ENCODE measurements at regions not wholly inside any gene's neighbourhood (a gene's known extent, or its start where the extent isn't known, plus 50 kb on each side); places are given as distances from the start of the nearest gene placed in this dataset.

DNA sequence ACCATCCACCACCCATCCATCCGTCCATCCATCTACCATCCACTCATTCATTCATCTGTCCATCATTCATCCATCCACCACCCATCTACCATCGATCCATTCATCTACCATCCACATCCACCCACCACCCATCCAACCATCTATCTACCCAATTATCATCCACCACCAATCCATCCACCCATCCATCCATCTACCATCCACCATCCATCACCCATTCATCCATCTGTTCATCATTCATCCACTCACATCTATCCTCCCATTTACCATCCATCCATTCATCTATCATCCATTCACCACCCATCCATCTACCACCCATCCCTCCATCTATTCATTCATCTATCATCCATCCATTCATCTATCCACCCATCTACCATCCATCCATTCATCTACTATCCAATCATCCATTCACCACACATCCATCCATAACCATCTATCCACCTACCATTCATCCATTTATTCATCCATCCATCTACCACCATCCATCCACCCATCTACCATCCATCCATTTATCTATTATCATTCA, 188.8 kb downstream of the JCAD start:
- Histone ChIP-seq H3K79me1 (ENCODE audit: insufficient read depth, low read depth, low read length, poor library complexity, severe bottlenecking) (no peaks in the 10 kb centered on the region), H2BK120ac (ENCODE audit: low read depth, low read length, poor library complexity, severe bottlenecking) (no peak overlapping the region), H2BK20ac (ENCODE audit: low read depth, low read length, poor library complexity, severe bottlenecking) (no peak overlapping the region), H3K27ac (ENCODE audit: insufficient read length, low read depth, low read length) (no peak overlapping the region), H3K23me2 (ENCODE audit: insufficient read length, low read depth, low read length, poor library complexity, severe bottlenecking) (no peaks in the 10 kb centered on the region), H3K4me1 (ENCODE audit: insufficient read depth, low read length) (no peaks in the 10 kb centered on the region), H3K56ac (ENCODE audit: insufficient read length, low read depth, low read length) (no peak overlapping the region), H3K23ac (ENCODE audit: insufficient read length, low read depth, low read length) (no peak overlapping the region), H3K4me2 (ENCODE audit: insufficient read depth, insufficient read length, low read length) (no peak overlapping the region), H3K27me3 (ENCODE audit: insufficient read depth, low read length) (no peaks in the 10 kb centered on the region), H2BK12ac (ENCODE audit: insufficient read length, low read depth, low read length) (no peak overlapping the region), H2BK5ac (ENCODE audit: insufficient read length, low read length) (no peak overlapping the region), H3K9me3 (ENCODE audit: control insufficient read depth, low read depth, low read length) (no peaks in the 10 kb centered on the region), H3K4ac (ENCODE audit: low read depth, low read length) (no peak overlapping the region), H3K79me2 (ENCODE audit: insufficient read depth, low read length) (no peaks in the 10 kb centered on the region), H2BK15ac (ENCODE audit: low read depth, low read length) (no peak overlapping the region), H3K14ac (ENCODE audit: insufficient read depth, low read length) (no peak overlapping the region), H3K18ac (ENCODE audit: insufficient read length, low read depth, low read length) (no peak overlapping the region), H2AK5ac (ENCODE audit: insufficient read length, low read length) (no peak overlapping the region), H4K8ac (replicated peaks; ENCODE audit: insufficient read length, low read depth, low read length) (peak overlapping the region; percentile 67), H2AFZ (ENCODE audit: low read length) (no peak overlapping the region), H3T11ph (ENCODE audit: low read length) (no peak overlapping the region), H4K20me1 (ENCODE audit: control insufficient read depth, insufficient read depth, insufficient read length) (no peaks in the 10 kb centered on the region), H4K91ac (ENCODE audit: insufficient read length, low read depth, low read length) (no peak overlapping the region), H3K9ac (ENCODE audit: extremely low read depth, insufficient read length, low read length) (no peak overlapping the region), H4K5ac (ENCODE audit: insufficient read length, low read depth, low read length) (no peak overlapping the region)
- H3K27me3 Mint-ChIP-seq (ENCODE audit: low read depth) = no peaks in the 10 kb centered on the region
- H3K9me3 Mint-ChIP-seq = peaks cover 0 to 3% of the 10 kb centered on the region in 2 experiments; a peak in 2 of 5 replicates
- TF ChIP-seq, protein P1, sequence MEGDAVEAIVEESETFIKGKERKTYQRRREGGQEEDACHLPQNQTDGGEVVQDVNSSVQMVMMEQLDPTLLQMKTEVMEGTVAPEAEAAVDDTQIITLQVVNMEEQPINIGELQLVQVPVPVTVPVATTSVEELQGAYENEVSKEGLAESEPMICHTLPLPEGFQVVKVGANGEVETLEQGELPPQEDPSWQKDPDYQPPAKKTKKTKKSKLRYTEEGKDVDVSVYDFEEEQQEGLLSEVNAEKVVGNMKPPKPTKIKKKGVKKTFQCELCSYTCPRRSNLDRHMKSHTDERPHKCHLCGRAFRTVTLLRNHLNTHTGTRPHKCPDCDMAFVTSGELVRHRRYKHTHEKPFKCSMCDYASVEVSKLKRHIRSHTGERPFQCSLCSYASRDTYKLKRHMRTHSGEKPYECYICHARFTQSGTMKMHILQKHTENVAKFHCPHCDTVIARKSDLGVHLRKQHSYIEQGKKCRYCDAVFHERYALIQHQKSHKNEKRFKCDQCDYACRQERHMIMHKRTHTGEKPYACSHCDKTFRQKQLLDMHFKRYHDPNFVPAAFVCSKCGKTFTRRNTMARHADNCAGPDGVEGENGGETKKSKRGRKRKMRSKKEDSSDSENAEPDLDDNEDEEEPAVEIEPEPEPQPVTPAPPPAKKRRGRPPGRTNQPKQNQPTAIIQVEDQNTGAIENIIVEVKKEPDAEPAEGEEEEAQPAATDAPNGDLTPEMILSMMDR (conservative IDR thresholded peaks at IDR 0.05) = no peak
- H3K36me3 Mint-ChIP-seq (ENCODE audit: insufficient read depth in 1 of 3, low read depth in 3 of 3) = no peaks in the 10 kb centered on the region
- H3K27ac Mint-ChIP-seq = no peak overlapping the region
- 100% methylated on average over 2 of the region's 2 CpGs for WGBS (ENCODE audit: extremely low coverage, insufficient read length, low lambda C conversion rate)
- DNase-seq = no peak
- no peaks in the 10 kb centered on the region for H3K4me1 Mint-ChIP-seq
- H3K4me3 Mint-ChIP-seq = no peak overlapping the region
